MM.1S (cell line): ENCODE measurements at regions not wholly inside any gene's neighbourhood (a gene's known extent, or its start where the extent isn't known, plus 50 kb on each side); places are given as distances from the start of the nearest gene placed in this dataset.

ENCODE experiments used
- EZH2 ChIP-seq: fragments of 300-600 bp; sonication (generic); optimal IDR thresholded peaks from 2 replicates; pipeline ENCODE3; 2017; ENCODE audit warnings: low read depth, mild to moderate bottlenecking, antibody characterized with exemption, low read length, mixed read lengths
- EZH2phosphoT487 ChIP-seq: fragments of 300-600 bp; sonication (generic); IDR thresholded peaks from 2 replicates; pipeline ENCODE4 v1.6.1; 2018; ENCODE audit warnings: antibody characterized with exemption, low read length
- TF ChIP-seq, protein P1 (sequence below): fragments of 300-600 bp; sonication (generic); IDR thresholded peaks from 2 replicates; pipeline ENCODE4 v1.5.1; 2016; ENCODE audit warnings: antibody characterized with exemption, low read length, mixed read lengths

DNA sequence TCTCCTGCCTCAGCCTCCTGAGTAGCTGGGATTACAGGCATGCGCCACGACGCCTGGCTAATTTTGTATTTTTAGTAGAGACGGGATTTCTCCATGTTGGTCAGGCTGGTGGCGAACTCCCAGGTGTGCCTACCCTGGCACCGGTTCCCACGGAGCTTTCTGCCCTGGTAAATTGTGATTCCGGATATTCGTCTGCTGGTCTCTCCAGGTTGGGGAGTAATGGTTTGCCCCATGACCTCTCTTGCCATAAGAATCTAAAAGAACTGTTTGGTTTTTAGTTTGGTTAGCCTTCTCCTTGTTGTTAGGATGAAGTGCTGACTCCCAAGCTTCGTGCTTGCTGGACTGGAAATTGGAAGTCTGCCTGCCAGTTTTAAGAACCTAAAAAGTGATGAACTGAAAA lies 223.8 kb downstream of the BCAS1 start:
- TF ChIP-seq, protein P1, sequence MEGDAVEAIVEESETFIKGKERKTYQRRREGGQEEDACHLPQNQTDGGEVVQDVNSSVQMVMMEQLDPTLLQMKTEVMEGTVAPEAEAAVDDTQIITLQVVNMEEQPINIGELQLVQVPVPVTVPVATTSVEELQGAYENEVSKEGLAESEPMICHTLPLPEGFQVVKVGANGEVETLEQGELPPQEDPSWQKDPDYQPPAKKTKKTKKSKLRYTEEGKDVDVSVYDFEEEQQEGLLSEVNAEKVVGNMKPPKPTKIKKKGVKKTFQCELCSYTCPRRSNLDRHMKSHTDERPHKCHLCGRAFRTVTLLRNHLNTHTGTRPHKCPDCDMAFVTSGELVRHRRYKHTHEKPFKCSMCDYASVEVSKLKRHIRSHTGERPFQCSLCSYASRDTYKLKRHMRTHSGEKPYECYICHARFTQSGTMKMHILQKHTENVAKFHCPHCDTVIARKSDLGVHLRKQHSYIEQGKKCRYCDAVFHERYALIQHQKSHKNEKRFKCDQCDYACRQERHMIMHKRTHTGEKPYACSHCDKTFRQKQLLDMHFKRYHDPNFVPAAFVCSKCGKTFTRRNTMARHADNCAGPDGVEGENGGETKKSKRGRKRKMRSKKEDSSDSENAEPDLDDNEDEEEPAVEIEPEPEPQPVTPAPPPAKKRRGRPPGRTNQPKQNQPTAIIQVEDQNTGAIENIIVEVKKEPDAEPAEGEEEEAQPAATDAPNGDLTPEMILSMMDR = no peak
- TF ChIP-seq EZH2 (no peak), EZH2phosphoT487 (no peak)
